LNCAP (cell line): ENCODE measurements at regions not wholly inside any gene's neighbourhood (a gene's known extent, or its start where the extent isn't known, plus 50 kb on each side); places are given as distances from the start of the nearest gene placed in this dataset.
A peak's percentile ranks its signal among the peaks of the same experiment; 100 is the strongest.

Experiments used
- TF ChIP-seq, protein P1 (sequence below): fragments of 450-650 bp; IDR thresholded peaks from 2 replicates; pipeline ENCODE4 v1.5.1; 2017; ENCODE audit warnings: mild to moderate bottlenecking

DNA sequence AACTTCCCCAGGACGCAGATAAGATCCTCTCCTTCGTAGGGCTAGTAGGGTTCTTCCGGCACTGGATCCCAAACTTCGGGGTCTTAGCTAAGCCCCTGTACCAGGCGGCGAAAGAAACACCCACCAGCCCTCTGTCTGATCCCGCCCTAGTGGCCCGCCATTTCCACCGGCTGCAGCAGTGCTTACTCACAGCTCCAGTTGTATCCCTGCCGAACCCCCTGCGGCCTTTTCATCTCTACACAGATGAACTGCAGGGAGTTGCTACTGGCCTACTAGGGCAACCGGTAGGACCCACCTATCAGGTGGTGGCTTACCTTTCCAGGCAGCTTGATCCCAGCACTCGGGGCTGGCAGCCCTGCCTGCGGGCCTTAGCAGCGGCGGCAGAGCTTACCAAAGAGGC, 961.2 kb downstream of the RPA4 start:
- TF ChIP-seq, protein P1, sequence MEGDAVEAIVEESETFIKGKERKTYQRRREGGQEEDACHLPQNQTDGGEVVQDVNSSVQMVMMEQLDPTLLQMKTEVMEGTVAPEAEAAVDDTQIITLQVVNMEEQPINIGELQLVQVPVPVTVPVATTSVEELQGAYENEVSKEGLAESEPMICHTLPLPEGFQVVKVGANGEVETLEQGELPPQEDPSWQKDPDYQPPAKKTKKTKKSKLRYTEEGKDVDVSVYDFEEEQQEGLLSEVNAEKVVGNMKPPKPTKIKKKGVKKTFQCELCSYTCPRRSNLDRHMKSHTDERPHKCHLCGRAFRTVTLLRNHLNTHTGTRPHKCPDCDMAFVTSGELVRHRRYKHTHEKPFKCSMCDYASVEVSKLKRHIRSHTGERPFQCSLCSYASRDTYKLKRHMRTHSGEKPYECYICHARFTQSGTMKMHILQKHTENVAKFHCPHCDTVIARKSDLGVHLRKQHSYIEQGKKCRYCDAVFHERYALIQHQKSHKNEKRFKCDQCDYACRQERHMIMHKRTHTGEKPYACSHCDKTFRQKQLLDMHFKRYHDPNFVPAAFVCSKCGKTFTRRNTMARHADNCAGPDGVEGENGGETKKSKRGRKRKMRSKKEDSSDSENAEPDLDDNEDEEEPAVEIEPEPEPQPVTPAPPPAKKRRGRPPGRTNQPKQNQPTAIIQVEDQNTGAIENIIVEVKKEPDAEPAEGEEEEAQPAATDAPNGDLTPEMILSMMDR = no peak

DNA sequence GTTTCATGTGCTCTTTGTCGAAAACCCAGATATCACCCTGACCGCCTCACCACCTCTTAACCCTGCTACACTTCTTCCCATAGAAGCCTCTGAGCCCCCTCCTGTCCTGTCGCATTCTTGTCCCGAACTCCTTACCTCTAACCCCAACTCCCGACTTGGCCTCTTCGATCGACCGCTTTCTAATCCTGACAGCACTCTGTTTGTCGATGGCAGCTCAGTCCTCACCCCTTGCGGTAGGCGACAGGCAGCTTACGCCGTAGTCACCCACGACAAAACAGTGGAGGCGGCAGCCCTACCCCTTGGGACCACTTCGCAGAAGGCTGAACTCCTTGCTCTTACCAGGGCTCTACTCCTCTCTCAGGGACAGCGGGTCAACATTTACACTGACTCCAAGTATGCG, 961.7 kb downstream of the RPA4 start:
- TF ChIP-seq, protein P1 = no peak

DNA sequence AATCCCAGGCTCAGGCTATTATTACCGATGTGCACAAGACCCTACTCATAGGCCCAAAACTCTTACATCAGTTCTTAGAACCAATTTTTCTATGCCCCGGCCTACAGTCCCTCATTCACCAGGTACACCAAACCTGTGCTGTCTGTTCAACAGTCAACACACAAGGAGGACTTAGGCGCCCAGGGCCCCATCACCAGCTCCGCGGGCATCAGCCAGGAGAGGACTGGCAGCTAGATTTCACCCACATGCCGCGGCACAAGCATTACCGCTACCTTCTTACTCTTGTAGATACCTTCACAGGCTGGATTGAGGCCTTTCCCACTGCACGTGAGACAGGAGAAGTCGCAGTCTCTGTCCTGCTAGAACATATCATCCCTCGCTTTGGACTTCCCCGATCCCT, 962.5 kb downstream of the RPA4 start:
- TF ChIP-seq, protein P1 = no peak

DNA sequence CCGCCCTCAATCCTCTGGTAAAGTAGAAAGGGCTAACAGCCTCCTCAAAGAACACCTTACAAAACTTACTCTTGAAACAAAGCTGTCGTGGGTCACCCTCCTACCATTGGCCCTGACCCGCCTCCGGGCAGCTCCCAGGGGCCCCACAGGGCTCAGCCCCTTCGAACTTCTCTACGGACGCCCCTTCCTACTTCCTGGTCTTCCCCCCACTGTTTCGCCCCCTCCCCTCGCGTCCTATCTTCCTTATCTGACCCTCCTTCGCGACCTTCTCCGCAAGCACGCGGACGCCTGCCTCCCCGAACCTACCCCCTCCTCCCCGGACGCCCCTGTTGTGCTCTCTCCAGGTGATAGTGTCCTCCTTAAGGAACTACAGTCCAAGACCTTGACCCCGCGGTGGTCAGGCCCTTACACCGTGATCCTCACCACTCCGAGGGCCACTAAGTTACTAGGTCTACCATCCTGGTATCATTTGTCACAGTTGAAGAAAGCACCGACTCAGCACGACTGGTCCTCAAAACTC, 963.1 kb downstream of the RPA4 start:
- TF ChIP-seq, protein P1 = no peak

DNA sequence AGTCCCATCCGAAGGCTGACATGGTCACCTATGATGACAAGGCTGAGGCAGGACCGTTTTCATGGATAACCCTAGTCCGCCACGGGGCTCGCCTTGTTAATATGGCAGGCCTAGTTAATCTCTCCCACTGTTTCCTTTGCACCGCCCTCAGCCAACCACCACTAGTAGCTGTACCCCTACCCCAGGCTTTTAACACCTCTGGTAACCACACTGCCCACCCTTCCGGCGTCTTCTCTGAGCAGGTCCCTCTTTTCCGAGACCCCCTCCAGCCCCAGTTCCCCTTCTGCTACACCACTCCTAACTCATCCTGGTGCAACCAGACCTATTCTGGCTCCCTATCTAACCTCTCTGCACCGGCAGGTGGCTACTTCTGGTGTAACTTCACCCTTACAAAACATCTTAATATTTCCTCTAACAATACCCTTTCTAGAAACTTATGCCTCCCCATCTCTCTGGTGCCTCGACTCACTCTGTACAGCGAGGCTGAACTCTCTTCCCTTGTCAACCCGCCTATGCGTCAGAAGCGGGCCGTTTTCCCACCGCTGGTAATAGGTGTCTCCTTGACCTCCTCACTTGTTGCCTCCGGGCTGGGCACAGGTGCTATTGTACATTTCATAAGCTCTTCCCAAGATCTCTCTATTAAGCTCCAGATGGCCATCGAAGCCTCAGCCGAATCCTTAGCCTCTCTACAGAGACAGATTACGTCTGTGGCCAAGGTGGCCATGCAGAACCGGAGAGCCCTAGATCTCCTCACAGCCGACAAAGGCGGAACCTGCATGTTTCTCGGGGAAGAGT, 964.4 kb downstream of the RPA4 start:
- TF ChIP-seq, protein P1 = no peak

DNA sequence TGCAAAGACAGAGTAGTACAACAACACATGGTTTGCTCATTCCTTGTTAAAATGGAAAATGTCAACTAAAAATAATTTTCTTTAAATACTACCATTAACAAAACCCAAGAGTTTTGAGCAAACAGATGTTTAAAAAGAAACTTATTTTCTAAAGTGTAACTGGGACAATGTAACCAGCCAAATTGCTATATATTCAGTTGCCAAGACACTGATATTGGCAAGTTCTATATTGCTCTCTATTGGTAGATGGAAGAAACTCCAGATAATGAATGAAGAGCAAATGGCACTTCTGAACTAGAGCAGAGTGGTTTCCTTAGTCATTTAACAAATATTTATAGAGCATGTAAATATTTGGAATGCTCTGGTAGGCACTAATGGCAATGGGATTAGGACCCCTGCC, 966.2 kb downstream of the RPA4 start:
- TF ChIP-seq, protein P1 = peak; percentile 25; the same call in 1 of the 2 replicates

DNA sequence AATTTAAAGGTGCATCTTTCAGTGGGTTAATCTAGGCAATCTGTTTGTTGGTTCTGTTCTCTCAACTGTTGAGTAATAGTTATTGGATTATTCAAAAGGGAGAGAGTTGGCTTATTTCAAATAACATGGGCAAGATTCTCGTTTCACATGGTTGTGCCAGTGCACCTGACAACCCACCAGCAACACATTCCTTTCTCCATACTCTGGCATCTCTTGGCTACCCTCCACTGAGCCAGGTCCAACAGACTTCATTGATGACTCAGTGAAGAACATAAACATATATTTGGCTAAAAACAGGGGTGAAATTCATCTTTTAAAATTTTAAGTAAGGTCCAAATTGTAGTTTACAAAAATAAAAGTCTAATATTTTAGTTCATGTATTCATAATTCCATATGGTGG, 967.2 kb downstream of the RPA4 start:
- TF ChIP-seq, protein P1 = no peak
